ENCODE measurements at regions not wholly inside any gene's neighbourhood (a gene's known extent, or its start where the extent isn't known, plus 50 kb on each side); places are given as distances from the start of the nearest gene placed in this dataset.

- no peak overlapping the region for H3K4me3 ChIP-seq
- H3K27ac ChIP-seq (ENCODE audit: low read depth in 1 of 2, low read length in 1 of 2): no peak overlapping the region
- DNase-seq (no peak), ATAC-seq (ENCODE audit: insufficient read depth, low FRiP score) (no peak)
- H3K4me1 ChIP-seq (ENCODE audit: control insufficient read depth in 5 of 5, insufficient read depth in 5 of 5, low read length in 5 of 5): peaks cover 0 to 13% (median 0%) of the 10 kb centered on the region in 5 donors
- H3K27me3 ChIP-seq (ENCODE audit: control insufficient read depth in 3 of 3, insufficient read depth in 3 of 3, low read length in 2 of 3): no peaks in the 10 kb centered on the region
- no peaks in the 10 kb centered on the region for H3K36me3 ChIP-seq (ENCODE audit: control insufficient read depth in 4 of 4, insufficient read depth in 4 of 4, low read length in 4 of 4)
- no peaks in the 10 kb centered on the region for H3K9me3 ChIP-seq (ENCODE audit: control insufficient read depth in 4 of 4, insufficient read depth in 3 of 4, low read length in 3 of 4)
- H3K9ac ChIP-seq (ENCODE audit: insufficient read depth in 1 of 2, low read length in 2 of 2): no peak overlapping the region
- TF ChIP-seq CTCF (IDR thresholded peaks at IDR 0.05; ENCODE audit: control extremely low read depth, extremely low read depth): no peak
Observed at GRCh38 chr4:15364183-15364582, 63.6 kb upstream of the C1QTNF7 start.

- peaks cover 0 to 13% (median 0%) of the 10 kb centered on the region in 5 donors for H3K4me1 ChIP-seq (ENCODE audit: control insufficient read depth in 5 of 5, insufficient read depth in 5 of 5, low read length in 5 of 5)
- H3K36me3 ChIP-seq (ENCODE audit: control insufficient read depth in 4 of 4, insufficient read depth in 4 of 4, low read length in 4 of 4): no peaks in the 10 kb centered on the region
- H3K27ac ChIP-seq (ENCODE audit: low read depth in 1 of 2, low read length in 1 of 2): no peak overlapping the region
- DNase-seq: no peak
- TF ChIP-seq CTCF (IDR thresholded peaks at IDR 0.05; ENCODE audit: control extremely low read depth, extremely low read depth): no peak
- H3K9ac ChIP-seq (ENCODE audit: insufficient read depth in 1 of 2, low read length in 2 of 2): no peak overlapping the region
- ATAC-seq (ENCODE audit: insufficient read depth, low FRiP score): no peak
- WGBS, 2 donors: 43 to 76% methylated on average over 1 of the region's 1 CpG
- no peaks in the 10 kb centered on the region for H3K27me3 ChIP-seq (ENCODE audit: control insufficient read depth in 3 of 3, insufficient read depth in 3 of 3, low read length in 2 of 3)
- H3K9me3 ChIP-seq (ENCODE audit: control insufficient read depth in 4 of 4, insufficient read depth in 3 of 4, low read length in 3 of 4): no peaks in the 10 kb centered on the region
- H3K4me3 ChIP-seq: no peak overlapping the region
Observed at GRCh38 chr4:15365641-15366040, 62.2 kb upstream of the C1QTNF7 start.

GRCh38 chr4:15366721-15367120 is 61.1 kb upstream of the C1QTNF7 start:
- no peaks in the 10 kb centered on the region for H3K36me3 ChIP-seq (ENCODE audit: control insufficient read depth in 4 of 4, insufficient read depth in 4 of 4, low read length in 4 of 4)
- H3K4me3 ChIP-seq: no peak overlapping the region
- H3K4me1 ChIP-seq (ENCODE audit: control insufficient read depth in 5 of 5, insufficient read depth in 5 of 5, low read length in 5 of 5): peaks cover 0 to 13% (median 0%) of the 10 kb centered on the region in 5 donors
- peaks cover 0 to 2% (median 0%) of the 10 kb centered on the region in 4 donors for H3K9me3 ChIP-seq (ENCODE audit: control insufficient read depth in 4 of 4, insufficient read depth in 3 of 4, low read length in 3 of 4)
- 20 to 49% methylated on average over 1 of the region's 1 CpG for WGBS, 2 donors
- no peak overlapping the region for H3K9ac ChIP-seq (ENCODE audit: insufficient read depth in 1 of 2, low read length in 2 of 2)
- ATAC-seq (ENCODE audit: insufficient read depth, low FRiP score) (no peak), DNase-seq (no peak)
- no peaks in the 10 kb centered on the region for H3K27me3 ChIP-seq (ENCODE audit: control insufficient read depth in 3 of 3, insufficient read depth in 3 of 3, low read length in 2 of 3)
- H3K27ac ChIP-seq (ENCODE audit: low read depth in 1 of 2, low read length in 1 of 2): no peak overlapping the region
- no peak for TF ChIP-seq CTCF (IDR thresholded peaks at IDR 0.05; ENCODE audit: control extremely low read depth, extremely low read depth)

- ATAC-seq (ENCODE audit: insufficient read depth, low FRiP score) (no peak), DNase-seq (no peak)
- no peak overlapping the region for H3K27ac ChIP-seq (ENCODE audit: low read depth in 1 of 2, low read length in 1 of 2)
- H3K36me3 ChIP-seq (ENCODE audit: control insufficient read depth in 4 of 4, insufficient read depth in 4 of 4, low read length in 4 of 4): no peaks in the 10 kb centered on the region
- no peak overlapping the region for H3K4me3 ChIP-seq
- TF ChIP-seq CTCF (IDR thresholded peaks at IDR 0.05; ENCODE audit: control extremely low read depth, extremely low read depth): no peak
- 41 to 62% methylated on average over 3 of the region's 3 CpGs for WGBS, 2 donors
- H3K4me1 ChIP-seq (ENCODE audit: control insufficient read depth in 5 of 5, insufficient read depth in 5 of 5, low read length in 5 of 5): peaks cover 0 to 15% (median 1%) of the 10 kb centered on the region in 5 donors
- H3K9ac ChIP-seq (ENCODE audit: insufficient read depth in 1 of 2, low read length in 2 of 2): no peak overlapping the region
- no peaks in the 10 kb centered on the region for H3K27me3 ChIP-seq (ENCODE audit: control insufficient read depth in 3 of 3, insufficient read depth in 3 of 3, low read length in 2 of 3)
- peaks cover 0 to 2% (median 0%) of the 10 kb centered on the region in 4 donors for H3K9me3 ChIP-seq (ENCODE audit: control insufficient read depth in 4 of 4, insufficient read depth in 3 of 4, low read length in 3 of 4)
Observed at GRCh38 chr4:15368856-15369255, 59.0 kb upstream of the C1QTNF7 start.

Measured in lung (tissue), 11 donors.